GM12878 (cell line): ENCODE measurements at regions not wholly inside any gene's neighbourhood (a gene's known extent, or its start where the extent isn't known, plus 50 kb on each side); places are given as distances from the start of the nearest gene placed in this dataset.

Experiments
- CBX5 ChIP-seq: sonication (generic); IDR thresholded peaks from 2 replicates; pipeline ENCODE4 v1.6.1; 2016; ENCODE audit warnings: low read depth, moderate library complexity, mild to moderate bottlenecking, inconsistent platforms
- CHD1 ChIP-seq: IDR thresholded peaks from 2 replicates; pipeline ENCODE4 v1.6.1; 2012; ENCODE audit warnings: low read depth, low read length, improper control_type of control experiment
- CHD2 ChIP-seq: IDR thresholded peaks from 2 replicates; pipeline ENCODE4 v1.6.1; 2011; ENCODE audit warnings: low read depth, low read length, improper control_type of control experiment, borderline replicate concordance
- CHD4 ChIP-seq: fragments of 200-600 bp; sonication (generic); IDR thresholded peaks from 2 replicates; pipeline ENCODE4 v1.6.1; 2016; ENCODE audit warnings: mild to moderate bottlenecking
- FOS ChIP-seq: IDR thresholded peaks from 3 replicates; pipeline ENCODE4 v1.6.1; 2011; ENCODE audit warnings: borderline replicate concordance; ENCODE audit not compliant: insufficient read length; ENCODE audit errors: extremely low read depth
- FOXK2 ChIP-seq: fragments of 450-650 bp; IDR thresholded peaks from 2 replicates; pipeline ENCODE4 v1.6.1; 2017; ENCODE audit warnings: mild to moderate bottlenecking, moderate library complexity
- HDGF ChIP-seq: fragments of 450-650 bp; IDR thresholded peaks from 2 replicates; pipeline ENCODE4 v1.6.1; 2016; ENCODE audit warnings: antibody characterized with exemption
- JUND ChIP-seq: IDR thresholded peaks from 2 replicates; pipeline ENCODE4 v1.6.1; 2012; ENCODE audit warnings: low read depth, mild to moderate bottlenecking, low read length, improper control_type of control experiment, moderate library complexity
- MYC ChIP-seq: IDR thresholded peaks from 2 replicates; pipeline ENCODE4 v1.6.1; 2011; ENCODE audit warnings: mild to moderate bottlenecking, low read length, moderate library complexity, inconsistent platforms; ENCODE audit not compliant: insufficient read depth, insufficient replicate concordance, insufficient read length, severe bottlenecking
- NFXL1 ChIP-seq: fragments of 450-650 bp; IDR thresholded peaks from 2 replicates; pipeline ENCODE4 v1.6.1; 2017; ENCODE audit warnings: antibody characterized with exemption, mild to moderate bottlenecking, borderline replicate concordance
- NKRF ChIP-seq: fragments of 450-650 bp; conservative IDR thresholded peaks from 2 replicates; pipeline ENCODE4 v1.6.1; 2017; ENCODE audit warnings: mild to moderate bottlenecking, moderate library complexity
- POLR2AphosphoS2 ChIP-seq: IDR thresholded peaks from 2 replicates; pipeline ENCODE4 v1.6.1; 2011; ENCODE audit warnings: low read depth, mild to moderate bottlenecking, low read length, improper control_type of control experiment, moderate library complexity
- REST ChIP-seq: IDR thresholded peaks from 2 replicates; pipeline ENCODE4 v1.6.1; 2012; ENCODE audit warnings: mild to moderate bottlenecking, low read depth, low read length
- RFX5 ChIP-seq: IDR thresholded peaks from 2 replicates; pipeline ENCODE4 v1.6.1; 2011; ENCODE audit warnings: low read depth, low read length, improper control_type of control experiment
- SIX5 ChIP-seq: IDR thresholded peaks from 2 replicates; pipeline ENCODE4 v1.6.1; 2011; ENCODE audit warnings: mild to moderate bottlenecking, low read depth, low read length, moderate library complexity; ENCODE audit not compliant: severe bottlenecking
- SMARCA5 ChIP-seq: fragments of 450-650 bp; IDR thresholded peaks from 2 replicates; pipeline ENCODE4 v1.6.1; 2017; ENCODE audit warnings: mild to moderate bottlenecking
- SUPT20H ChIP-seq: IDR thresholded peaks from 2 replicates; pipeline ENCODE4 v1.6.1; 2011; ENCODE audit warnings: low read depth, mild to moderate bottlenecking, low read length, moderate library complexity, borderline replicate concordance; ENCODE audit not compliant: control insufficient read depth
- ZBTB40 ChIP-seq: fragments of 450-650 bp; IDR thresholded peaks from 2 replicates; pipeline ENCODE4 v1.6.1; 2016; ENCODE audit warnings: mild to moderate bottlenecking, moderate library complexity, borderline replicate concordance
- ZNF207 ChIP-seq: fragments of 450-650 bp; IDR thresholded peaks from 2 replicates; pipeline ENCODE4 v1.6.1; 2014; ENCODE audit warnings: antibody characterized with exemption, mild to moderate bottlenecking, borderline replicate concordance
- ZNF24 ChIP-seq: fragments of 450-650 bp; IDR thresholded peaks from 2 replicates; pipeline ENCODE4 v1.6.1; 2017; ENCODE audit warnings: antibody characterized with exemption, mild to moderate bottlenecking
- ZSCAN29 ChIP-seq: fragments of 450-650 bp; IDR thresholded peaks from 2 replicates; pipeline ENCODE4 v1.6.1; 2017; ENCODE audit warnings: mild to moderate bottlenecking, moderate library complexity

- no peak for TF ChIP-seq NKRF
- TF ChIP-seq FOXK2 = no peak
- TF ChIP-seq FOS = no peak
- TF ChIP-seq JUND = no peak
- no peak for TF ChIP-seq CHD4
- no peak for TF ChIP-seq SIX5
- no peak for TF ChIP-seq ZSCAN29
- TF ChIP-seq HDGF = no peak; the same call in none of the 2 replicates
- no peak for TF ChIP-seq ZBTB40
- no peak for TF ChIP-seq ZNF207
- no peak for TF ChIP-seq CHD1
- TF ChIP-seq MYC = no peak
- no peak; the same call in 1 of the 2 replicates for TF ChIP-seq CHD2
- TF ChIP-seq CBX5 = no peak
- TF ChIP-seq RFX5 = no peak
- no peak for TF ChIP-seq SUPT20H
- TF ChIP-seq REST = peak; percentile 61
- TF ChIP-seq SMARCA5 = no peak
- no peak for TF ChIP-seq ZNF24
- no peak; the same call in 1 of the 2 replicates for TF ChIP-seq POLR2AphosphoS2
- TF ChIP-seq NFXL1 = no peak
Measured at GRCh38 chr6:37556881-37557644, 57.4 kb upstream of the CCDC167 start (continued).
